ENCODE measurements at regions not wholly inside any gene's neighbourhood (a gene's known extent, or its start where the extent isn't known, plus 50 kb on each side); places are given as distances from the start of the nearest gene placed in this dataset.
"Not testable (repeated sequence)": the region's sequence is repeated elsewhere in the genome, so short reads cannot be mapped to it uniquely, and the experiment has no call there.

DNA sequence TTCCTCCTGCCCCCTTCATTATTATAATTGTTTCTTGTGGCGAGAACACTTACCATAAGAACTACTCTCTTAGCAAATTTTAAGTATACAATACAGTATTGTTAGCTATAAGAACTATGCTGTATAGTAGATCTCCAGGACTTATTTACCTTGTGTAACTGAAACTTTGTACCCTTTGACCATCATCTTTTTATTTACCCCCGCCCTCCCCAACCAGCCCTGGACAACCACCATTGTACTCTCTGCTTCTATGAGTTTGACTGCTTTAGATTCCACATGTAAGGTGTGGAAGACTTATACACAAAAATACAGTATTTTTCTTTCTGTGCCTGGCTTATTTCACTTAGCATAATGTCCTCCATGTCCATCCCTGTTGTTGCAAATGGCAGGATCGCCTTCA is 161.1 kb downstream of the PHF8 start:
- H3K4me1 ChIP-seq = no peaks in the 10 kb centered on the region
- no peak for DNase-seq
- no peaks in the 10 kb centered on the region for H3K9me3 ChIP-seq
- no peaks in the 10 kb centered on the region for H3K27me3 ChIP-seq (ENCODE audit: low read depth)
- ATAC-seq = no peak
- intact Hi-C loops (cut with DNase I) = no loop called here
- TF ChIP-seq, protein P1, sequence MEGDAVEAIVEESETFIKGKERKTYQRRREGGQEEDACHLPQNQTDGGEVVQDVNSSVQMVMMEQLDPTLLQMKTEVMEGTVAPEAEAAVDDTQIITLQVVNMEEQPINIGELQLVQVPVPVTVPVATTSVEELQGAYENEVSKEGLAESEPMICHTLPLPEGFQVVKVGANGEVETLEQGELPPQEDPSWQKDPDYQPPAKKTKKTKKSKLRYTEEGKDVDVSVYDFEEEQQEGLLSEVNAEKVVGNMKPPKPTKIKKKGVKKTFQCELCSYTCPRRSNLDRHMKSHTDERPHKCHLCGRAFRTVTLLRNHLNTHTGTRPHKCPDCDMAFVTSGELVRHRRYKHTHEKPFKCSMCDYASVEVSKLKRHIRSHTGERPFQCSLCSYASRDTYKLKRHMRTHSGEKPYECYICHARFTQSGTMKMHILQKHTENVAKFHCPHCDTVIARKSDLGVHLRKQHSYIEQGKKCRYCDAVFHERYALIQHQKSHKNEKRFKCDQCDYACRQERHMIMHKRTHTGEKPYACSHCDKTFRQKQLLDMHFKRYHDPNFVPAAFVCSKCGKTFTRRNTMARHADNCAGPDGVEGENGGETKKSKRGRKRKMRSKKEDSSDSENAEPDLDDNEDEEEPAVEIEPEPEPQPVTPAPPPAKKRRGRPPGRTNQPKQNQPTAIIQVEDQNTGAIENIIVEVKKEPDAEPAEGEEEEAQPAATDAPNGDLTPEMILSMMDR (IDR thresholded peaks at IDR 0.05) = no peak
- H3K4me3 ChIP-seq = no peak overlapping the region
- H3K36me3 ChIP-seq = no peaks in the 10 kb centered on the region
- H3K27ac ChIP-seq = no peak overlapping the region

DNA sequence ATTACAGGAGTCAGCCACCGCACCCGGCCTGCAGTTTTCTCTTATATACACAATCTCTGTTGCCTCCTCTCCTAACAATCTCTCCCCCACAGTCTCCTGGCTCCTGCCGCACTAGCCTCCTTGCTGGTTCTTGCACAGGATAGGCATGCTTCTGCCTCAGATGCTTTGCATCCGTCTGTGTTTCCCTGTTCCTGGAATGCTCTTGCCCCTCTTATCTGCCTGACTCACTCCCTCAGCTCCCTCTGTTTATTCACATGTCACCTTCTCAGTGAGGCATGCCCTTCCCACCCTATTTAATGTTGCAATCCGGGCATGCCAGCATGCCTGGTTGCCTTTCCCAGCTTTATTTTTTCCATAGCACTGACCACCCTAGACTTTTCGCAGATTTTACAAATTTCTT is 161.9 kb downstream of the PHF8 start:
- no peak for DNase-seq

DNA sequence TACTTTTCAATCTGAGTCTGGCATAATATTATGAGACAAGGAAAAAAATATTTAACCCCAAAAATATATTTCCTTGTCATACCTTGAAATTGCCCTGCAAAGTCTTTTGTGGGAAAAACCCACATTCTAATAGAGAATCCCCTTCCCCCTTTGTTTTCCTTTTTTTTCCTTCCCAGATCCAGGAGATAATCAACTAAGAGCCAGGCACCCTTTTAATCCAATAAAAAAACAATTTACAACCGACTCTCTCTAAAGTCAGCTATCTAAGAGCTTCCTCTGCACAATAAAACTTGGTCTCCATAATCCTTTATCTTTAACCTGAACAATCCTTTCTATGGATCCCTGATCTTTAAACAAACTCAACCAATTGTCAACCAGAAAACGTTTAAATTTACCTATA is 163.5 kb downstream of the PHF8 start:
- H3K27me3 ChIP-seq (ENCODE audit: low read depth); intact Hi-C loops (cut with DNase I); H3K4me3 ChIP-seq; H3K27ac ChIP-seq; H3K4me1 ChIP-seq; DNase-seq; H3K36me3 ChIP-seq; ATAC-seq; H3K9me3 ChIP-seq: not testable (repeated sequence)

More for the DNA sequence above, 161.9 kb downstream of the PHF8 start:
- no peak overlapping the region for H3K4me3 ChIP-seq
- H3K27ac ChIP-seq = no peak overlapping the region
- H3K4me1 ChIP-seq = no peaks in the 10 kb centered on the region
- ATAC-seq = peak in 1 of 2 donors; percentile 54
- H3K36me3 ChIP-seq = no peaks in the 10 kb centered on the region
- H3K27me3 ChIP-seq (ENCODE audit: low read depth) = no peaks in the 10 kb centered on the region
- intact Hi-C loops (cut with DNase I) = no loop called here
- TF ChIP-seq, protein P1 (IDR thresholded peaks at IDR 0.05) = no peak
- no peaks in the 10 kb centered on the region for H3K9me3 ChIP-seq

DNA sequence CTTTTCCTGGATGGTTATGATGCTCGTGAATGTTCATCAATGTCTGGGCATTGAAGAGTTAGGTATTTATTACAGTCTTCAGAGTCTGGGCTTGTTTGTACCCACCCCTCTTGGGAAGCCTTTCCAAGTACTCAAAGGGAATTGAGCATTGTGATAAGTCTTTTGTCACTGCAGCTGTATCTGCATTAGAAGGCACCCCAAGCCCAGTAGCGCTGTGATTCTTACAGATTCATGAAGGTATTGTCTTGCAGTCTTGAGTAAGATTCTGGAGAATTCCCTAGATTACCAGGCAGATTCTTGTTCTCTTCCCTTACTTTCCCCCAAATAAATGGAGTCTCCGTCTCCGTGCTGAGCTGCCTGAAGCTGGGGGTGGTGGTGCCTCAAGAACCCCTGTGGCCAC is 173.4 kb upstream of the HUWE1 start:
- no peak for ATAC-seq
- TF ChIP-seq, protein P1 (IDR thresholded peaks at IDR 0.05) = no peak

DNA sequence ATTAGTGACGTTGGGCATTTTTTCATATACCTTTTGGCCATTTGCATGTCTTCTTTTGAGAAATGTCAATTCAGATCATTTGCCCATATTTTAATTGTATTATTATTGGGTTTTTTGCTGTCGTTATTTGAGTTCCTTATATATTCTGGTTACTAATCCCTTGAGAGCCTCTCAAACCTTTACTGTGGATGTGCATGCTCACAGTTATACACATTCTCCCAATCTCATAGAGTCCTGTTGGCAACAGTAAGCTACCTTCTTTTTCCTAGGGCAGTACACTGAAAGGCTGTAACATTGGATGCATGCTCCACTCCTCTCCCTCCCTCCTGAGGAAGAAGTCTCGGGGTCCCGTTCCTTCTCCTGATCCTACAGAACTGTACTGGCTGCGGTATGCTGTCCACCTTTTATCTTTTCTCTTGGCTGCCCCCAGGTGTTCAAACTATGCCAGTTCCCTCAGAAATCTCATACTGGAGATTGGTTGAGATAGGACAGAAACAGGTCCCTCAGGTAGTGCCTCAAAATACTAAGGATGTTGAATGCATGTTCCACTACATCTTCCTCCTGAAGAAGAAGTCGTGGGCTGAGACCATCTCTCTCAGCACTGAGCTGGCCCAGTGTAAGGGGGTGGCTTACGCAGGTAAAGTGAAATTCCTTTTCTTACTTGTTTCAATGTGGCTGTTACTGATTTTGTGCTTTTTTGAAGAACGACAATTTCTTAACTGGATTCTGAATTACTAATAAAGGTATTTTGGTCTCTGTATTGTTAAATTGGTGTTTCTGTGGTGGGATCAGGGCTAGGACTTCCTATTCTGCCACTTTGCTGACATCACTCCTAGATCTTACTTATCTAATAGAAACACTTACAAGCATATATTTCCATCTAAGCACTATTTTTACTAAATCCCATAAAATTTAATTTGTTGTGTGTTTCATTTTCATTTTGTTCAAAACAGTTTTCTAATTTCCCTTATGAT is 145.4 kb upstream of the HUWE1 start:
- no peaks in the 10 kb centered on the region for H3K27me3 ChIP-seq (ENCODE audit: low read depth)
- intact Hi-C loops (cut with DNase I) = no loop called here
- no peak overlapping the region for H3K27ac ChIP-seq
- no peak overlapping the region for H3K4me3 ChIP-seq
- no peaks in the 10 kb centered on the region for H3K36me3 ChIP-seq
- TF ChIP-seq, protein P1 (IDR thresholded peaks at IDR 0.05) = peak; percentile 37
- no peaks in the 10 kb centered on the region for H3K4me1 ChIP-seq
- H3K9me3 ChIP-seq = no peaks in the 10 kb centered on the region
- ATAC-seq (peak; percentile 41 to 81), DNase-seq (no peak)

More for the DNA sequence above, 173.4 kb upstream of the HUWE1 start:
- H3K27me3 ChIP-seq (ENCODE audit: low read depth) = no peaks in the 10 kb centered on the region
- H3K4me1 ChIP-seq = no peaks in the 10 kb centered on the region
- H3K9me3 ChIP-seq = no peaks in the 10 kb centered on the region
- DNase-seq = no peak
- no peak overlapping the region for H3K27ac ChIP-seq
- H3K36me3 ChIP-seq = no peaks in the 10 kb centered on the region
- intact Hi-C loops (cut with DNase I) = no loop called here
- H3K4me3 ChIP-seq = no peak overlapping the region

DNA sequence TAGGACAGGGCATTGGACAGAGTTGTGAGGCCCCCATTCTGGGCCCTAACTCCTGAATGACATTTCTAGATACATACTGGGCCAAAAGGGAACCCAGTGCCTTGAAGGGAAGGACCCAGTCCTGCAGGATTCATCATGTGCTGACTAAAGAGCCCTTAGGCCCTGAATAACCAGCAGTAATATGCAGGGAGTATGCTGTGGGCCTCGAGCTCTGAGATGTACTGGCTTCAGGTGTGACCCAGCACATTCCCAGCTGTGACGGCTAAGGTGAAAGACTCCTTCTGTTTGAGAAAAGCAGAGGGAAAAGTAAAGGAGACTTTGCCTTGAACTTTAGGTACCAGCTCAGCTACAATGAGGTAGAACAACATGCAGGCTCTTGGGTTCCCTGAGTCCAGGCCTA is 138.2 kb upstream of the HUWE1 start:
- no peaks in the 10 kb centered on the region for H3K27me3 ChIP-seq (ENCODE audit: low read depth)
- DNase-seq (no peak), ATAC-seq (no peak)
- no peaks in the 10 kb centered on the region for H3K36me3 ChIP-seq
- no peaks in the 10 kb centered on the region for H3K4me1 ChIP-seq
- TF ChIP-seq, protein P1 (IDR thresholded peaks at IDR 0.05) = no peak
- H3K4me3 ChIP-seq = no peak overlapping the region
- H3K9me3 ChIP-seq = no peaks in the 10 kb centered on the region
- no peak overlapping the region for H3K27ac ChIP-seq
- intact Hi-C loops (cut with DNase I) = no loop called here

DNA sequence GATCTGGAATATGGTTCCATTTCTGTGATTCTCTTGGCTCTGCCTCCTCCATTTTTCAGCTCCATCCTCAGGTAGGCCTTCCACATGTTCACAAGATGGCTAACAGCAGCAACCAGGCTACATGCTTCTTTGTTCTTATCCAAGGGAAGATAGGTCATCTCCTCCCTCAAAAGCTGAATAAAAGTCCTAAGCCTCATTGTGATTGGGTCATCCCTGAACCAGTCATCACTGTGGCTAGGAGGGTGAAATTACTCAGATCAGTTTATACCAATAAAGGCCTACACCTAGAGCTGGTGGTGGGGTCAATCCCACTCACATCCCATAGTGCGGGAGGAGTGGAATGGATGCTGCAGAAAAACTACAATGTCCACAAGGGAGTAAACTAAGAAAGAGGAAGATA is 131.6 kb upstream of the HUWE1 start:
- H3K27me3 ChIP-seq (ENCODE audit: low read depth); intact Hi-C loops (cut with DNase I); H3K27ac ChIP-seq; H3K4me3 ChIP-seq; H3K4me1 ChIP-seq; H3K9me3 ChIP-seq; H3K36me3 ChIP-seq; ATAC-seq; DNase-seq: not testable (repeated sequence)
